GM12873 (cell line): ENCODE measurements at regions not wholly inside any gene's neighbourhood (a gene's known extent, or its start where the extent isn't known, plus 50 kb on each side); places are given as distances from the start of the nearest gene placed in this dataset.

ENCODE experiments used
- CTCF ChIP-seq: IDR thresholded peaks from 2 replicates; pipeline ENCODE4 v1.5.1; 2012; ENCODE audit warnings: low read depth, mild to moderate bottlenecking, moderate library complexity, low read length, control low read depth; ENCODE audit not compliant: insufficient read depth; ENCODE audit errors: missing control alignments

- TF ChIP-seq CTCF, result peak; percentile 79
Measured at GRCh38 chr14:34322940-34323418, 139.1 kb downstream of the SPTSSA start.

GRCh38 chr14:34319140-34319539 lies 142.9 kb downstream of the SPTSSA start:
- no peak for TF ChIP-seq CTCF

GRCh38 chr14:34318014-34318413 lies 144.0 kb downstream of the SPTSSA start:
- no peak for TF ChIP-seq CTCF

- no peak for TF ChIP-seq CTCF
Measured at GRCh38 chr14:34310724-34311123, 151.3 kb downstream of the SPTSSA start.

- TF ChIP-seq CTCF, result no peak
Measured at GRCh38 chr14:34303811-34304210, 158.2 kb downstream of the SPTSSA start.

GRCh38 chr14:34302654-34303053 lies 159.4 kb downstream of the SPTSSA start:
- no peak for TF ChIP-seq CTCF

GRCh38 chr14:34300882-34301734 lies 160.9 kb downstream of the SPTSSA start:
- peak; percentile 63 for TF ChIP-seq CTCF
